ENCODE measurements at regions not wholly inside any gene's neighbourhood (a gene's known extent, or its start where the extent isn't known, plus 50 kb on each side); places are given as distances from the start of the nearest gene placed in this dataset.

- no peak for DNase-seq (ENCODE audit: low spot score)
- no peak overlapping the region for H2AFZ ChIP-seq
- no peak overlapping the region for H3K4me3 Mint-ChIP-seq
- H3K9me3 Mint-ChIP-seq, result no peaks in the 10 kb centered on the region; the same call in 2 of the 3 replicates
- no peak overlapping the region for H3K27ac Mint-ChIP-seq
- H3K27me3 ChIP-seq (ENCODE audit: insufficient read depth), result no peaks in the 10 kb centered on the region
- H3K9me2 ChIP-seq (ENCODE audit: insufficient read depth), result no peaks in the 10 kb centered on the region
- no peaks in the 10 kb centered on the region for H3K4me1 Mint-ChIP-seq
- no peak overlapping the region for H3K27ac ChIP-seq (ENCODE audit: low read depth)
- H4K20me1 ChIP-seq (replicated peaks; ENCODE audit: insufficient read depth), result no peaks in the 10 kb centered on the region
- TF ChIP-seq ZNF114 (CRISPR knock-in tag; IDR thresholded peaks at IDR 0.05), result no peak
- TF ChIP-seq EZH2 (IDR thresholded peaks at IDR 0.05; ENCODE audit: low read depth, unreplicated experiment), result no peak
- TF ChIP-seq POLR2AphosphoS5 (IDR thresholded peaks at IDR 0.05; ENCODE audit: low read depth), result no peak
- no peaks in the 10 kb centered on the region for H3K4me1 ChIP-seq (ENCODE audit: insufficient read depth)
- no peaks in the 10 kb centered on the region for H3K36me3 ChIP-seq (ENCODE audit: insufficient read depth)
- no peaks in the 10 kb centered on the region for H3F3A ChIP-seq (replicated peaks; ENCODE audit: low read depth)
- ATAC-seq, result no peak
- H3K36me3 Mint-ChIP-seq (ENCODE audit: low read depth), result no peaks in the 10 kb centered on the region; the same call in 2 of the 3 replicates
- H3K27me3 Mint-ChIP-seq (ENCODE audit: insufficient read depth, low read depth, poor library complexity), result peaks cover 2% of the 10 kb centered on the region
- no peaks in the 10 kb centered on the region for H3K79me2 ChIP-seq (replicated peaks; ENCODE audit: insufficient read depth)
- no peak overlapping the region for H3K4me3 ChIP-seq
- no peak overlapping the region for H3K4me2 ChIP-seq
These were observed 272.8 kb upstream of the HDAC4 start for GRCh38 chr2:239673641-239674040.

- H3K4me3 Mint-ChIP-seq, result no peak overlapping the region
- Histone ChIP-seq H3K4me2 (no peak overlapping the region), H2AFZ (no peak overlapping the region), H3K4me3 (no peak overlapping the region), H3K79me2 (replicated peaks; ENCODE audit: insufficient read depth) (no peaks in the 10 kb centered on the region), H3K4me1 (ENCODE audit: insufficient read depth) (no peaks in the 10 kb centered on the region), H3K36me3 (ENCODE audit: insufficient read depth) (no peaks in the 10 kb centered on the region), H3F3A (replicated peaks; ENCODE audit: low read depth) (no peaks in the 10 kb centered on the region), H4K20me1 (replicated peaks; ENCODE audit: insufficient read depth) (no peaks in the 10 kb centered on the region), H3K27me3 (ENCODE audit: insufficient read depth) (no peaks in the 10 kb centered on the region), H3K9me2 (ENCODE audit: insufficient read depth) (no peaks in the 10 kb centered on the region), H3K27ac (ENCODE audit: low read depth) (no peak overlapping the region)
- no peaks in the 10 kb centered on the region; the same call in 2 of the 3 replicates for H3K9me3 Mint-ChIP-seq
- no peak for DNase-seq (ENCODE audit: low spot score)
- peaks cover 4% of the 10 kb centered on the region for H3K27me3 Mint-ChIP-seq (ENCODE audit: insufficient read depth, low read depth, poor library complexity)
- no peaks in the 10 kb centered on the region; the same call in 2 of the 3 replicates for H3K36me3 Mint-ChIP-seq (ENCODE audit: low read depth)
- H3K4me1 Mint-ChIP-seq, result no peaks in the 10 kb centered on the region
- ATAC-seq, result no peak
- no peak overlapping the region for H3K27ac Mint-ChIP-seq
- TF ChIP-seq REST (IDR thresholded peaks at IDR 0.05; ENCODE audit: unreplicated experiment) (no peak), ZNF462 (CRISPR knock-in tag; IDR thresholded peaks at IDR 0.05) (no peak), POLR2AphosphoS5 (IDR thresholded peaks at IDR 0.05; ENCODE audit: low read depth) (no peak), EZH2phosphoT487 (IDR thresholded peaks at IDR 0.05; ENCODE audit: unreplicated experiment) (no peak), ZNF114 (CRISPR knock-in tag; IDR thresholded peaks at IDR 0.05) (no peak), ETS1 (IDR thresholded peaks at IDR 0.05) (no peak), CREB1 (CRISPR knock-in tag; IDR thresholded peaks at IDR 0.05; ENCODE audit: low read depth) (no peak)
These were observed 271.4 kb upstream of the HDAC4 start for GRCh38 chr2:239671916-239672849.
